Tibial nerve (tissue), 4 donors: ENCODE measurements at regions not wholly inside any gene's neighbourhood (a gene's known extent, or its start where the extent isn't known, plus 50 kb on each side); places are given as distances from the start of the nearest gene placed in this dataset.

ENCODE experiments used
- EP300 ChIP-seq, 2 donors: sonication (generic); formaldehyde crosslinking; IDR thresholded peaks; one replicate each; pipeline ENCODE4 v1.6.1; 2017; ENCODE audit warnings: antibody characterized with exemption in 2 of 2, mild to moderate bottlenecking in 1 of 2
- POLR2A ChIP-seq, 2 donors: fragments of 450-650 bp; IDR thresholded peaks; one replicate each; pipeline ENCODE4 v1.6.1; 2017; ENCODE audit warnings: antibody characterized with exemption in 2 of 2, mild to moderate bottlenecking in 2 of 2, moderate library complexity in 2 of 2
- TF ChIP-seq, protein P1 (sequence below), 5 experiments: fragments of 200-600 bp in 3 of 5; fragments of 450-650 bp in 2 of 5; sonication (generic) in 3 of 5; IDR thresholded peaks; one replicate each; pipeline ENCODE4 v1.5.1; 2016 to 2019; ENCODE audit warnings: antibody characterized with exemption in 5 of 5, mild to moderate bottlenecking in 3 of 5, moderate library complexity in 2 of 5

DNA sequence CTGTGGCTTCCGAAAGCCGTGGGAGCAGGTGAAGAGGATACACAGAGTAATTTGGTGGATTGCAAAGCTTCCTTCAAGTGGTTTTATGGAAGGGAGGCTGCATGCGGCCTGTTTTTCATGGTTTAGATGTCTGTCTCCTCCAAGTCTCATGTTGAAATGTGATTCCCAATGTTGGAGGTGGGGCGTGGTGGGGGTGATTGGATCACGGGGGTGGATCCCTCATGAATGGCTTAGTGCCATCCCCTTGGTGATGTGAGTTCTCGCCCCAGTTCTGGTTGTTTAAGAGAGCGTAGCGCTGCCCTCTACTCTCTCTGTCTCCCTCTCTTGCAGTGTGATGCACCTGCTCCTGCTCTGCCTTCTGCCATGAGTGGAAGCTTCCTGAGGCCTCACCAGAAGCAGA is 247.8 kb upstream of the B3GAT1 start:
- TF ChIP-seq, protein P1, sequence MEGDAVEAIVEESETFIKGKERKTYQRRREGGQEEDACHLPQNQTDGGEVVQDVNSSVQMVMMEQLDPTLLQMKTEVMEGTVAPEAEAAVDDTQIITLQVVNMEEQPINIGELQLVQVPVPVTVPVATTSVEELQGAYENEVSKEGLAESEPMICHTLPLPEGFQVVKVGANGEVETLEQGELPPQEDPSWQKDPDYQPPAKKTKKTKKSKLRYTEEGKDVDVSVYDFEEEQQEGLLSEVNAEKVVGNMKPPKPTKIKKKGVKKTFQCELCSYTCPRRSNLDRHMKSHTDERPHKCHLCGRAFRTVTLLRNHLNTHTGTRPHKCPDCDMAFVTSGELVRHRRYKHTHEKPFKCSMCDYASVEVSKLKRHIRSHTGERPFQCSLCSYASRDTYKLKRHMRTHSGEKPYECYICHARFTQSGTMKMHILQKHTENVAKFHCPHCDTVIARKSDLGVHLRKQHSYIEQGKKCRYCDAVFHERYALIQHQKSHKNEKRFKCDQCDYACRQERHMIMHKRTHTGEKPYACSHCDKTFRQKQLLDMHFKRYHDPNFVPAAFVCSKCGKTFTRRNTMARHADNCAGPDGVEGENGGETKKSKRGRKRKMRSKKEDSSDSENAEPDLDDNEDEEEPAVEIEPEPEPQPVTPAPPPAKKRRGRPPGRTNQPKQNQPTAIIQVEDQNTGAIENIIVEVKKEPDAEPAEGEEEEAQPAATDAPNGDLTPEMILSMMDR (IDR thresholded peaks at IDR 0.05), result no peak
- TF ChIP-seq POLR2A (IDR thresholded peaks at IDR 0.05), result no peak
- no peak for TF ChIP-seq EP300 (IDR thresholded peaks at IDR 0.05)
